Ishikawa (cell line): ENCODE measurements at regions not wholly inside any gene's neighbourhood (a gene's known extent, or its start where the extent isn't known, plus 50 kb on each side); places are given as distances from the start of the nearest gene placed in this dataset.
A peak's percentile ranks its signal among the peaks of the same experiment; 100 is the strongest.

Experiments used
- CEBPB ChIP-seq: IDR thresholded peaks from 2 replicates; pipeline ENCODE4 v1.6.1; 2012
- CREB1 ChIP-seq: IDR thresholded peaks from 2 replicates; pipeline ENCODE4 v1.6.1; 2012; ENCODE audit warnings: low read depth
- EGR1 ChIP-seq: IDR thresholded peaks from 2 replicates; pipeline ENCODE4 v1.6.1; 2012
- EP300 ChIP-seq: IDR thresholded peaks from 2 replicates; pipeline ENCODE4 v1.6.1; 2012; ENCODE audit warnings: borderline replicate concordance
- FOXM1 ChIP-seq: IDR thresholded peaks from 2 replicates; pipeline ENCODE4 v1.6.1; 2012; ENCODE audit warnings: low read depth, borderline replicate concordance
- MAX ChIP-seq: IDR thresholded peaks from 2 replicates; pipeline ENCODE4 v1.6.1; 2012
- NFIC ChIP-seq: IDR thresholded peaks from 2 replicates; pipeline ENCODE4 v1.6.1; 2012
- RAD21 ChIP-seq: IDR thresholded peaks from 2 replicates; pipeline ENCODE4 v1.6.1; 2012; ENCODE audit warnings: low read depth
- REST ChIP-seq: IDR thresholded peaks from 2 replicates; pipeline ENCODE4 v1.6.1; 2012; ENCODE audit warnings: low read depth, mild to moderate bottlenecking
- TAF1 ChIP-seq: IDR thresholded peaks from 2 replicates; pipeline ENCODE4 v1.6.1; 2012; ENCODE audit warnings: low read depth, mild to moderate bottlenecking
- TCF12 ChIP-seq: IDR thresholded peaks from 2 replicates; pipeline ENCODE4 v1.6.1; 2012; ENCODE audit warnings: low read depth
- TEAD4 ChIP-seq: IDR thresholded peaks from 2 replicates; pipeline ENCODE4 v1.6.1; 2012
- YY1 ChIP-seq: IDR thresholded peaks from 2 replicates; pipeline ENCODE4 v1.6.1; 2012; ENCODE audit warnings: low read depth
- ZBTB7A ChIP-seq: IDR thresholded peaks from 2 replicates; pipeline ENCODE4 v1.6.1; 2012; ENCODE audit warnings: low read depth
- TF ChIP-seq, protein P1 (sequence below): IDR thresholded peaks from 2 replicates; pipeline ENCODE4 v1.6.1; 2012

DNA sequence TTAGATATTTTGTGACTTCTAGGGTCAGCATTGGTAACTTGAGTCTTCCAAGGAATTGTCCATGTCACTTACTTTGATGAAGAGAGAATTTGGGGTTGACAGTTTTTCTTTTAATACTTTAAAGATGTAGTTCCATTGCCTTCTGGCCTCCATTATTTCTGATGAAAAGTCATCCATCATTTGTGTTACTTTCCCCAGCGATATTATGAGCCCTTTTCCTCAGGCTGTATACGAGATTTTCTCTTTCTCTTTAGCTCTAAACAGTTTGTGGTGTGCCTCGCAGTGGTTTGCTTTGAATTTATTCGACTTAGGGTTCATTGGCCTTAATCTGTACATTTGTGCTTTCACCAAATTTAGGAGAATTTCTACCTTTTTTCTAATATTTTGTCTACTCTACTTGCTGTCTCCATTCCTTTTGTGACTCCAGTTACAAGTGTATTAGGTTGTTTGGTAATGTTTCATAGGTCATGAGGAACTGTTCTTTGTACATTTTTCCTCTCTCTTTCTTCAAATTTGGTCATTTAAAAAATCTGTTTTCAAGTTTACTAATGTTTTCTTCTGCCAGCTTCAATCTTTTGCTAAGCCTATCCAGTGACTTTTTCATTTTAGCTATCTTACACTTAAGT is 131.4 kb upstream of the OTOS start:
- TF ChIP-seq NFIC (no peak), CEBPB (no peak), YY1 (no peak), FOXM1 (no peak), TEAD4 (no peak), RAD21 (no peak)

DNA sequence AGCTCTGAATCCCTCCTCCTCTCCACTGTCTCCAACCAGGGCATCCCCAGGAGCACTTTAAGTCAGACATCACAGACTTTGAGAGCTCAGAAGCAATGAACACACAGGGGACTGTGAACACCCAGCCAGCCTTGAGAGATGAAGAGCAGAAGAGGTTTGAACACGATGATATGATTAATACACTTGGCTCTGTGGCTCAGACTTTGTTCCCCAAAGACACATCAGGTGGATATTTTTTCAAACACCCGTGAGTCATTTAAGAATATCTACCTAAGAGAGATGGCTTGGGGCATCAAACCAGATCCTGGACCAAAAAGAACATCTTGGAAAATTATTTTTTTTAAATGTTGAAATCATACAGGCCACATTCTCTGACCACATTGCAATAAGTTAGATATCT is 134.9 kb upstream of the OTOS start:
- TF ChIP-seq YY1: no peak
- TF ChIP-seq, protein P1, sequence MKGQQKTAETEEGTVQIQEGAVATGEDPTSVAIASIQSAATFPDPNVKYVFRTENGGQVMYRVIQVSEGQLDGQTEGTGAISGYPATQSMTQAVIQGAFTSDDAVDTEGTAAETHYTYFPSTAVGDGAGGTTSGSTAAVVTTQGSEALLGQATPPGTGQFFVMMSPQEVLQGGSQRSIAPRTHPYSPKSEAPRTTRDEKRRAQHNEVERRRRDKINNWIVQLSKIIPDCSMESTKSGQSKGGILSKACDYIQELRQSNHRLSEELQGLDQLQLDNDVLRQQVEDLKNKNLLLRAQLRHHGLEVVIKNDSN: no peak
- TF ChIP-seq TAF1: no peak
- TF ChIP-seq RAD21: no peak
- TF ChIP-seq CEBPB: no peak
- no peak for TF ChIP-seq MAX
- TF ChIP-seq NFIC: no peak
- TF ChIP-seq FOXM1: no peak
- no peak for TF ChIP-seq TEAD4
- no peak for TF ChIP-seq EGR1
- no peak for TF ChIP-seq ZBTB7A

DNA sequence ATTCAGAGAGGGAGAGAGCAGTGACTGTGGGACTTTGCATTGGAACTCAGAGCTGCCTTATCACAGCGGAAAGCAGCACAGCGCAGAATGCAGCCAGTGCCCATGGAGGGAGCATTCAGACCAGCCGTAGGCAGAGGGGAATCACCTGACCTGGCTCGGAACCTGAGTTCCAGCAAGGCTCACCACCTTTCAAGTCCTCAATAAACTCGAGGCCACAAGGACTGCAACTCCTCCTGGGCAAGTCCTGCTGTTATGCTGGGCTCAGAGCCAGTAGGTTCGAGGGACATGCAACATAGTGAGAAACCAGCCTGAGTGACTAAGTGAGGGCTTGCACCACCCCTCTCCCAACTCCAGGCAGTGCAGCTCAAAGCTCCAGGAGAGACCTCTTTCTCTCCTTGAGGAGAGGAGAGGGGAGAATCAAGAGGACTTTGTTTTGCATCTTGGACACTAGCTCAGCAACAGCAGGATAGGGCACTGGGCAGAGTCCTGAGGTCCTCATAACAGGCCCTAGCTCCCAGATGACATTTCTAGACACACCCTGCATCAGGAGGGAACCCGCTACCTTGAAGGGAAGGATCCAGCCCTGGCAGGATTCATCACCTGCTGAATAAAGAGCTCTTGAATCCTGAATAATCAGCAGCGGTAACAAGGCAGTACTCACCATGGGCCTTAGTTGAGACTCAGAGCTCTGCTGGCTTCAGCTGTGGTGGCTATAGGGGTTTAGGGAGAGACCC is 136.8 kb upstream of the OTOS start:
- TF ChIP-seq EGR1 (no peak), NFIC (peak; percentile 65)
- TF ChIP-seq, protein P1: peak; percentile 53; the same call in 1 of the 2 replicates

GRCh38 chr2:240277807-240278522 is 137.5 kb upstream of the OTOS start:
- TF ChIP-seq MAX (no peak), CEBPB (no peak), REST (no peak), EGR1 (no peak), RAD21 (no peak), TAF1 (no peak), TCF12 (no peak), NFIC (no peak), TEAD4 (no peak), FOXM1 (no peak), ZBTB7A (no peak)

- TF ChIP-seq EP300: no peak
- no peak for TF ChIP-seq REST
- TF ChIP-seq RAD21: no peak
- no peak for TF ChIP-seq FOXM1
- no peak for TF ChIP-seq CEBPB
- TF ChIP-seq MAX: no peak
- TF ChIP-seq NFIC: no peak
- no peak for TF ChIP-seq YY1
- TF ChIP-seq EGR1: no peak
- no peak for TF ChIP-seq TEAD4
- no peak for TF ChIP-seq TAF1
- TF ChIP-seq CREB1: no peak
- no peak for TF ChIP-seq ZBTB7A
- no peak for TF ChIP-seq TCF12
These were observed 138.2 kb upstream of the OTOS start for GRCh38 chr2:240278661-240279060.
